BJ (cell line): ENCODE measurements at regions not wholly inside any gene's neighbourhood (a gene's known extent, or its start where the extent isn't known, plus 50 kb on each side); places are given as distances from the start of the nearest gene placed in this dataset.

ENCODE experiments used
- CTCF ChIA-PET: fragments of 350-600 bp; formaldehyde crosslinking; extraction: SDS; loops from one replicate; lab custom pipeline; 2021; ENCODE audit warnings: antibody characterized with exemption, inconsistent platforms; lab: Yijun Ruan, JAX
- POLR2A ChIA-PET: fragments of 300-600 bp; sonication (Branson Sonifier 250); formaldehyde crosslinking; extraction: SDS; loops from one replicate; lab custom pipeline; 2021; ENCODE audit warnings: antibody characterized with exemption; lab: Charles Lee
- DNase-seq: peaks from one replicate; pipeline ENCODE4 v3.0.0-alpha.2; 2011; ENCODE audit warnings: low read depth
- H3K27me3 ChIP-seq: 2 replicates; pipeline ENCODE4 v1.6.0; 2011; ENCODE audit warnings: low read length; ENCODE audit not compliant: control insufficient read depth, insufficient read depth
- H3K36me3 ChIP-seq: 2 replicates; pipeline ENCODE4 v1.5.1; 2011; ENCODE audit warnings: low read length; ENCODE audit not compliant: control insufficient read depth, insufficient read depth
- H3K4me3 ChIP-seq: 2 replicates; pipeline ENCODE4 v1.5.1; 2011; ENCODE audit warnings: low read depth, mild to moderate bottlenecking, control low read depth, low read length
- CTCF ChIP-seq: IDR thresholded peaks from 2 replicates; pipeline ENCODE4 v1.5.1; 2011; ENCODE audit warnings: low read depth, mild to moderate bottlenecking, control low read depth, inconsistent platforms, low read length, moderate library complexity; ENCODE audit not compliant: insufficient read depth

- ChIA-PET POLR2A (no interaction called here), CTCF (interaction anchor here (0.9 kb wide), 1 partner anchor 8 kb away, joined by 3 read pairs; no protein-coding TSS in a partner anchor)
- peaks cover 11% of the 10 kb centered on the region for H3K27me3 ChIP-seq
- no peaks in the 10 kb centered on the region for H3K36me3 ChIP-seq
- no peak overlapping the region for H3K4me3 ChIP-seq
- no peak for TF ChIP-seq CTCF
- no peak for DNase-seq
Observed at GRCh38 chr20:51228763-51229162, 205.9 kb upstream of the KCNG1 start.

GRCh38 chr20:51227744-51228143, 204.8 kb upstream of the KCNG1 start:
- CTCF ChIA-PET = no interaction called here
- Histone ChIP-seq H3K36me3 (no peaks in the 10 kb centered on the region), H3K27me3 (peaks cover 11% of the 10 kb centered on the region)

GRCh38 chr20:51223183-51223720, 200.3 kb upstream of the KCNG1 start:
- Histone ChIP-seq H3K4me3 (no peak overlapping the region), H3K27me3 (peaks cover 13% of the 10 kb centered on the region), H3K36me3 (no peaks in the 10 kb centered on the region)
- ChIA-PET CTCF (interaction anchor here (1.0 to 2.5 kb wide), 4 partner anchors 10 to 86 kb away, joined by 4 to 6 read pairs (median 4); no protein-coding TSS in a partner anchor), POLR2A (no interaction called here)
- no peak for TF ChIP-seq CTCF
- no peak for DNase-seq

More at GRCh38 chr20:51227744-51228143, 204.8 kb upstream of the KCNG1 start:
- DNase-seq = no peak
- no peak for TF ChIP-seq CTCF
- H3K4me3 ChIP-seq = no peak overlapping the region
- POLR2A ChIA-PET = no interaction called here

- no peak for TF ChIP-seq CTCF
- ChIA-PET POLR2A (no interaction called here), CTCF (interaction anchor here (0.7 to 2.2 kb wide), 8 partner anchors 10 to 428 kb away, joined by 3 to 16 read pairs (median 4); partner anchors contain the start of gene BCAS4)
- Histone ChIP-seq H3K36me3 (no peaks in the 10 kb centered on the region), H3K27me3 (peaks cover 13% of the 10 kb centered on the region), H3K4me3 (peak overlapping the region; percentile 26)
- peak; percentile 23 for DNase-seq
Observed at GRCh38 chr20:51221791-51222408, 199.0 kb upstream of the KCNG1 start.

GRCh38 chr20:51221103-51221502, 198.2 kb upstream of the KCNG1 start:
- H3K4me3 ChIP-seq = no peak overlapping the region; the same call in 1 of the 2 replicates
- CTCF ChIA-PET = interaction anchor here (0.6 to 2.7 kb wide), 14 partner anchors 8 to 427 kb away, joined by 3 to 16 read pairs (median 4); partner anchors contain the start of gene BCAS4
- DNase-seq = no peak
- H3K36me3 ChIP-seq = no peaks in the 10 kb centered on the region
- TF ChIP-seq CTCF = no peak
- POLR2A ChIA-PET = no interaction called here
- H3K27me3 ChIP-seq = peaks cover 13% of the 10 kb centered on the region
